ENCODE measurements at regions not wholly inside any gene's neighbourhood (a gene's known extent, or its start where the extent isn't known, plus 50 kb on each side); places are given as distances from the start of the nearest gene placed in this dataset.

- no peak for TF ChIP-seq SIN3A (IDR thresholded peaks at IDR 0.05; ENCODE audit: borderline replicate concordance, insufficient read depth, low read length)
- TF ChIP-seq, protein P1, sequence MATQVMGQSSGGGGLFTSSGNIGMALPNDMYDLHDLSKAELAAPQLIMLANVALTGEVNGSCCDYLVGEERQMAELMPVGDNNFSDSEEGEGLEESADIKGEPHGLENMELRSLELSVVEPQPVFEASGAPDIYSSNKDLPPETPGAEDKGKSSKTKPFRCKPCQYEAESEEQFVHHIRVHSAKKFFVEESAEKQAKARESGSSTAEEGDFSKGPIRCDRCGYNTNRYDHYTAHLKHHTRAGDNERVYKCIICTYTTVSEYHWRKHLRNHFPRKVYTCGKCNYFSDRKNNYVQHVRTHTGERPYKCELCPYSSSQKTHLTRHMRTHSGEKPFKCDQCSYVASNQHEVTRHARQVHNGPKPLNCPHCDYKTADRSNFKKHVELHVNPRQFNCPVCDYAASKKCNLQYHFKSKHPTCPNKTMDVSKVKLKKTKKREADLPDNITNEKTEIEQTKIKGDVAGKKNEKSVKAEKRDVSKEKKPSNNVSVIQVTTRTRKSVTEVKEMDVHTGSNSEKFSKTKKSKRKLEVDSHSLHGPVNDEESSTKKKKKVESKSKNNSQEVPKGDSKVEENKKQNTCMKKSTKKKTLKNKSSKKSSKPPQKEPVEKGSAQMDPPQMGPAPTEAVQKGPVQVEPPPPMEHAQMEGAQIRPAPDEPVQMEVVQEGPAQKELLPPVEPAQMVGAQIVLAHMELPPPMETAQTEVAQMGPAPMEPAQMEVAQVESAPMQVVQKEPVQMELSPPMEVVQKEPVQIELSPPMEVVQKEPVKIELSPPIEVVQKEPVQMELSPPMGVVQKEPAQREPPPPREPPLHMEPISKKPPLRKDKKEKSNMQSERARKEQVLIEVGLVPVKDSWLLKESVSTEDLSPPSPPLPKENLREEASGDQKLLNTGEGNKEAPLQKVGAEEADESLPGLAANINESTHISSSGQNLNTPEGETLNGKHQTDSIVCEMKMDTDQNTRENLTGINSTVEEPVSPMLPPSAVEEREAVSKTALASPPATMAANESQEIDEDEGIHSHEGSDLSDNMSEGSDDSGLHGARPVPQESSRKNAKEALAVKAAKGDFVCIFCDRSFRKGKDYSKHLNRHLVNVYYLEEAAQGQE (IDR thresholded peaks at IDR 0.05; ENCODE audit: insufficient read depth in 1 of 2, low read depth in 2 of 2, low read length in 2 of 2) = no peak
- TF ChIP-seq TAF1 (IDR thresholded peaks at IDR 0.05; ENCODE audit: borderline replicate concordance, insufficient read depth, low read length) = no peak
- no peak for TF ChIP-seq FOXP2 (optimal IDR thresholded peaks at IDR 0.05; ENCODE audit: borderline replicate concordance, extremely low read depth, extremely low read length, insufficient read depth)
- no peak for TF ChIP-seq POLR2AphosphoS5 (IDR thresholded peaks at IDR 0.05; ENCODE audit: low read depth, low read length)
Observed at GRCh38 chr4:138939960-138940359, 75.6 kb upstream of the NOCT start.

- TF ChIP-seq SIN3A (IDR thresholded peaks at IDR 0.05; ENCODE audit: borderline replicate concordance, insufficient read depth, low read length) = no peak
- TF ChIP-seq TAF1 (IDR thresholded peaks at IDR 0.05; ENCODE audit: borderline replicate concordance, insufficient read depth, low read length) = no peak
- no peak for TF ChIP-seq FOXP2 (optimal IDR thresholded peaks at IDR 0.05; ENCODE audit: borderline replicate concordance, extremely low read depth, extremely low read length, insufficient read depth)
- TF ChIP-seq, protein P1 (IDR thresholded peaks at IDR 0.05; ENCODE audit: insufficient read depth in 1 of 2, low read depth in 2 of 2, low read length in 2 of 2) = no peak
- no peak for TF ChIP-seq POLR2AphosphoS5 (IDR thresholded peaks at IDR 0.05; ENCODE audit: low read depth, low read length)
Observed at GRCh38 chr4:138938366-138938690, 77.3 kb upstream of the NOCT start.

GRCh38 chr4:138935135-138935807 lies 80.3 kb upstream of the NOCT start:
- TF ChIP-seq FOXP2 (optimal IDR thresholded peaks at IDR 0.05; ENCODE audit: borderline replicate concordance, extremely low read depth, extremely low read length, insufficient read depth) (no peak), POLR2AphosphoS5 (IDR thresholded peaks at IDR 0.05; ENCODE audit: low read depth, low read length) (no peak), SIN3A (IDR thresholded peaks at IDR 0.05; ENCODE audit: borderline replicate concordance, insufficient read depth, low read length) (no peak)
- TF ChIP-seq, protein P1 (IDR thresholded peaks at IDR 0.05; ENCODE audit: insufficient read depth in 1 of 2, low read depth in 2 of 2, low read length in 2 of 2) = no peak

- TF ChIP-seq, protein P1 (IDR thresholded peaks at IDR 0.05; ENCODE audit: insufficient read depth in 1 of 2, low read depth in 2 of 2, low read length in 2 of 2) = no peak
- TF ChIP-seq TAF1 (IDR thresholded peaks at IDR 0.05; ENCODE audit: borderline replicate concordance, insufficient read depth, low read length) (no peak), FOXP2 (optimal IDR thresholded peaks at IDR 0.05; ENCODE audit: borderline replicate concordance, extremely low read depth, extremely low read length, insufficient read depth) (no peak), POLR2AphosphoS5 (IDR thresholded peaks at IDR 0.05; ENCODE audit: low read depth, low read length) (no peak), SIN3A (IDR thresholded peaks at IDR 0.05; ENCODE audit: borderline replicate concordance, insufficient read depth, low read length) (no peak)
Observed at GRCh38 chr4:138927072-138927471, 88.5 kb upstream of the NOCT start.

DNA sequence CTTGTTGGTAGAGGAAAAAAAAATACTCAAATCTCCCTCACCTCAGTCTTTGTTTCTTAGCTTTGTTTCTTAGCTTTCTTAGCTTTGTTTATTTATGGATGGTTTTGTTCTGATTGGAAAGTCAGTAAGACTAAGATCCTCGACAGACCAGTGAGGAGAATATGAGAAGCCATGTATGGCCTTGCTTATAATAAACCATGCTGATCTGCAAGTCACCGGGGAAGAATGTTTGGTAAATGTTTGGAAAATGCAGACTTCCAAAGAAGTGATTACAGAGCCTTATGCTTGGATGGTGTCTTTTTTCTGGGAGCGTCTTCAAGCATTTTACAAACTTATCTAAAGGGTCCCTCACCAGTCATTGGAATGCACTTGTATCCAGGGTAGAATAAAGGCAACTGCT lies 90.1 kb upstream of the NOCT start:
- no peak for TF ChIP-seq TAF1 (IDR thresholded peaks at IDR 0.05; ENCODE audit: borderline replicate concordance, insufficient read depth, low read length)

Measured in PFSK-1 (cell line).